Keratinocyte (primary cell): ENCODE measurements at regions not wholly inside any gene's neighbourhood (a gene's known extent, or its start where the extent isn't known, plus 50 kb on each side); places are given as distances from the start of the nearest gene placed in this dataset.

Experiments used
- DNase-seq: peaks from one replicate; pipeline ENCODE4 v3.0.0-alpha.2; 2011; ENCODE audit warnings: low read depth, missing footprints, low spot score
- FAIRE-seq: peaks from 2 replicates; lab custom pipeline; 2011; peaks lifted over from hg19 to GRCh38; lab: Jason Lieb, UNC
- H2AFZ ChIP-seq: 2 replicates; pipeline ENCODE4 v1.6.0; 2012; ENCODE audit warnings: low read length, control low read depth, inconsistent platforms; ENCODE audit not compliant: control insufficient read depth
- H3K27ac ChIP-seq: 2 replicates; pipeline ENCODE4 v1.5.1; 2011; ENCODE audit warnings: low read length; ENCODE audit not compliant: control insufficient read depth, insufficient read depth
- H3K27me3 ChIP-seq: 3 replicates; pipeline ENCODE4 v1.6.0; 2011; ENCODE audit warnings: low read length; ENCODE audit not compliant: control insufficient read depth, insufficient read depth; ENCODE audit errors: extremely low read depth
- H3K36me3 ChIP-seq, 2 experiments: 2 replicates in 1 of 2; 3 replicates in 1 of 2; pipeline ENCODE4 v1.5.1; 2011; ENCODE audit warnings: low read length in 2 of 2, mild to moderate bottlenecking in 1 of 2; ENCODE audit not compliant: control insufficient read depth in 2 of 2, insufficient read depth in 2 of 2; ENCODE audit errors: extremely low read depth in 1 of 2
- H3K4me1 ChIP-seq: 3 replicates; pipeline ENCODE4 v1.5.1; 2011; ENCODE audit warnings: low read length; ENCODE audit not compliant: control insufficient read depth, insufficient read depth; ENCODE audit errors: extremely low read depth
- H3K4me2 ChIP-seq: 3 replicates; pipeline ENCODE4 v1.6.0; 2011; ENCODE audit warnings: low read depth, low read length; ENCODE audit not compliant: control insufficient read depth, insufficient read depth; ENCODE audit errors: extremely low read depth
- H3K4me3 ChIP-seq, 3 experiments: fragments of 200-600 bp in 1 of 3; sonication (generic) in 1 of 3; 2 replicates in 2 of 3; 3 replicates in 1 of 3; pipeline ENCODE4 v1.5.1; 2011 to 2016; ENCODE audit warnings: low read length in 3 of 3, mild to moderate bottlenecking in 3 of 3, control low read depth in 2 of 3, inconsistent platforms in 1 of 3, low read depth in 1 of 3, mixed read lengths in 1 of 3, mixed run types in 1 of 3, moderate library complexity in 1 of 3; ENCODE audit not compliant: control insufficient read depth in 2 of 3, insufficient read depth in 2 of 3; ENCODE audit errors: extremely low read depth in 1 of 3
- H3K79me2 ChIP-seq: 2 replicates; pipeline ENCODE4 v1.6.0; 2012; ENCODE audit warnings: low read length; ENCODE audit not compliant: control insufficient read depth, insufficient read depth
- H3K9ac ChIP-seq: 3 replicates; pipeline ENCODE4 v1.6.0; 2011; ENCODE audit warnings: low read length; ENCODE audit not compliant: control insufficient read depth, insufficient read depth; ENCODE audit errors: extremely low read depth
- H3K9me1 ChIP-seq: 3 replicates; pipeline ENCODE4 v1.6.0; 2011; ENCODE audit warnings: low read length; ENCODE audit not compliant: control insufficient read depth, insufficient read depth; ENCODE audit errors: extremely low read depth
- H3K9me3 ChIP-seq: 2 replicates; pipeline ENCODE4 v1.5.1; 2012; ENCODE audit warnings: low read depth, low read length; ENCODE audit not compliant: control insufficient read depth
- H4K20me1 ChIP-seq: 3 replicates; pipeline ENCODE4 v1.6.0; 2011; ENCODE audit warnings: low read length; ENCODE audit not compliant: control insufficient read depth, insufficient read depth; ENCODE audit errors: extremely low read depth
- EZH2 ChIP-seq: IDR thresholded peaks from one replicate; pipeline ENCODE4 v1.6.1; 2012; ENCODE audit warnings: inconsistent platforms, mild to moderate bottlenecking, low read length, moderate library complexity
- dilution Hi-C: fragments of 300-500 bp; cut with MboI; formaldehyde crosslinking; loops from one replicate; pipeline ENCODE4 v1.7.0; 2020; ENCODE audit warnings: low sequenced_read_pairs; ENCODE audit not compliant: extremely low pct_ligation_motif_present
- TF ChIP-seq, protein P1 (sequence below), 3 experiments: IDR thresholded peaks in 1 of 3; conservative IDR thresholded peaks in 1 of 3; optimal IDR thresholded peaks in 1 of 3; 2 replicates in 2 of 3; 3 replicates in 1 of 3; pipeline versions ENCODE3 to v1.5.1; 2011; ENCODE audit warnings: low read length in 3 of 3, mild to moderate bottlenecking in 3 of 3, moderate library complexity in 2 of 3, control low read depth in 1 of 3, inconsistent platforms in 1 of 3; ENCODE audit not compliant: insufficient read depth in 2 of 3; ENCODE audit errors: extremely low read depth in 1 of 3

DNA sequence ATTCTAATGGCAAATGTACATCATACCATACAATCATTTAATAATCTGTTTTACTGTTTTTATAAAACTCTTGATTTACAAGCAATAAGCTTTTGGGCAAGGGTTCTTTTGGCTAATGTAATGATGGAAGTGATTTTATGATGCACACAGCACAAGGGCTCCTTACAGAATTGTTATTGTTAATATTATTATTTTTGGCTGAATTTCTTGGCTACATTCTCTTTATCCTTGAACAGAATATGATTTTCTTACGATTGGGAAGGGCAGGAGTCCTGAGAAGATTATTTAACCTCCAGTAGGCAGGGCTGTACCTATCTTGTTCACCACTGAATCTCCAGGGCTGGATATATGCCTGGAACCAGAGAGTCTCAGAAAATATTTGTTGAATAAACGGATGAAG lies 70.4 kb upstream of the ARHGAP20 start:
- DNase-seq (no peak), FAIRE-seq (no peak)
- Histone ChIP-seq H4K20me1 (no peaks in the 10 kb centered on the region), H3K4me2 (no peak overlapping the region), H3K27me3 (no peaks in the 10 kb centered on the region), H3K27ac (no peak overlapping the region), H3K36me3 (no peaks in the 10 kb centered on the region), H3K4me3 (no peak overlapping the region), H3K9me3 (no peaks in the 10 kb centered on the region), H3K79me2 (no peaks in the 10 kb centered on the region), H3K9me1 (no peaks in the 10 kb centered on the region), H3K9ac (no peak overlapping the region), H3K4me1 (peaks cover 3% of the 10 kb centered on the region), H2AFZ (no peak overlapping the region)
- TF ChIP-seq EZH2, result no peak
- TF ChIP-seq, protein P1, sequence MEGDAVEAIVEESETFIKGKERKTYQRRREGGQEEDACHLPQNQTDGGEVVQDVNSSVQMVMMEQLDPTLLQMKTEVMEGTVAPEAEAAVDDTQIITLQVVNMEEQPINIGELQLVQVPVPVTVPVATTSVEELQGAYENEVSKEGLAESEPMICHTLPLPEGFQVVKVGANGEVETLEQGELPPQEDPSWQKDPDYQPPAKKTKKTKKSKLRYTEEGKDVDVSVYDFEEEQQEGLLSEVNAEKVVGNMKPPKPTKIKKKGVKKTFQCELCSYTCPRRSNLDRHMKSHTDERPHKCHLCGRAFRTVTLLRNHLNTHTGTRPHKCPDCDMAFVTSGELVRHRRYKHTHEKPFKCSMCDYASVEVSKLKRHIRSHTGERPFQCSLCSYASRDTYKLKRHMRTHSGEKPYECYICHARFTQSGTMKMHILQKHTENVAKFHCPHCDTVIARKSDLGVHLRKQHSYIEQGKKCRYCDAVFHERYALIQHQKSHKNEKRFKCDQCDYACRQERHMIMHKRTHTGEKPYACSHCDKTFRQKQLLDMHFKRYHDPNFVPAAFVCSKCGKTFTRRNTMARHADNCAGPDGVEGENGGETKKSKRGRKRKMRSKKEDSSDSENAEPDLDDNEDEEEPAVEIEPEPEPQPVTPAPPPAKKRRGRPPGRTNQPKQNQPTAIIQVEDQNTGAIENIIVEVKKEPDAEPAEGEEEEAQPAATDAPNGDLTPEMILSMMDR (optimal IDR thresholded peaks at IDR 0.05 in 1 of 3, IDR thresholded peaks at IDR 0.05 in 1 of 3, conservative IDR thresholded peaks at IDR 0.05 in 1 of 3; ENCODE audit: extremely low read depth in 1 of 3, insufficient read depth in 2 of 3, low read length in 3 of 3), result no peak
- dilution Hi-C loops, result no loop called here

DNA sequence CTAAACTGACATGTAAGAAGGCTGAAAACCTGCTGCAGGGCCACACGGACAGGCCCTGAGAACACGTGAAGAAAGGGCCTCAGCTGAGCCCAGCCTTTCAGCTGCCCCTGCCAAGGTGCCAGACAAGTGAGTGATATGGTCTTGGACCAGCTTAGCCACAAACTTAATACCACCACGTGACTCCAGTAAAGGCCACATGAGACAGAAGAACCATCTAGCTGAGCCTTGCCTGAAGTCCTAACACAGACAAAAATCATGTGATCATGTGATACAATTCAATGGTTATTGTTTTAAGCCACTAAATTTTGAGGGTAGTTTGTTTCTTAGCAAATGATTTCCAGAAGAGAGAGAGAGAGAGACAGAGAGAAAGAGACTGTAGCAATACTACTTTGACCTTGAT lies 66.9 kb upstream of the ARHGAP20 start:
- H3K4me1 ChIP-seq, result peaks cover 6% of the 10 kb centered on the region
- FAIRE-seq (no peak), DNase-seq (no peak)
- no peak overlapping the region for H3K9ac ChIP-seq
- H4K20me1 ChIP-seq, result no peaks in the 10 kb centered on the region
- dilution Hi-C loops, result no loop called here
- no peaks in the 10 kb centered on the region for H3K36me3 ChIP-seq
- H3K79me2 ChIP-seq, result no peaks in the 10 kb centered on the region
- H2AFZ ChIP-seq, result no peak overlapping the region
- no peaks in the 10 kb centered on the region for H3K27me3 ChIP-seq
- TF ChIP-seq, protein P1 (optimal IDR thresholded peaks at IDR 0.05 in 1 of 3, IDR thresholded peaks at IDR 0.05 in 1 of 3, conservative IDR thresholded peaks at IDR 0.05 in 1 of 3; ENCODE audit: extremely low read depth in 1 of 3, insufficient read depth in 2 of 3, low read length in 3 of 3), result no peak
- TF ChIP-seq EZH2, result no peak
- no peak overlapping the region for H3K4me2 ChIP-seq
- H3K4me3 ChIP-seq, result no peak overlapping the region
- no peak overlapping the region for H3K27ac ChIP-seq
- H3K9me1 ChIP-seq, result no peaks in the 10 kb centered on the region
- H3K9me3 ChIP-seq, result no peaks in the 10 kb centered on the region
